ENCODE measurements at regions not wholly inside any gene's neighbourhood (a gene's known extent, or its start where the extent isn't known, plus 50 kb on each side); places are given as distances from the start of the nearest gene placed in this dataset.

GRCh38 chr4:83171436-83172039 is 57.0 kb upstream of the PLAC8 start:
- DNase-seq (ENCODE audit: low read depth, low spot score): no peak

- DNase-seq (ENCODE audit: low read depth, low spot score): no peak
Observed at GRCh38 chr4:83170952-83171399, 56.4 kb upstream of the PLAC8 start.

Measured in ELF-1 (cell line).